HG03095 (cell line): ENCODE measurements at regions not wholly inside any gene's neighbourhood (a gene's known extent, or its start where the extent isn't known, plus 50 kb on each side); places are given as distances from the start of the nearest gene placed in this dataset.
"Not testable (repeated sequence)": the region's sequence is repeated elsewhere in the genome, so short reads cannot be mapped to it uniquely, and the experiment has no call there.

Experiments
- ATAC-seq: cut with Tn5 transposase; IDR thresholded peaks from one replicate; pipeline ENCODE4 v1.9.1; 2021; ENCODE audit warnings: moderate library complexity; ENCODE audit not compliant: unreplicated experiment

DNA sequence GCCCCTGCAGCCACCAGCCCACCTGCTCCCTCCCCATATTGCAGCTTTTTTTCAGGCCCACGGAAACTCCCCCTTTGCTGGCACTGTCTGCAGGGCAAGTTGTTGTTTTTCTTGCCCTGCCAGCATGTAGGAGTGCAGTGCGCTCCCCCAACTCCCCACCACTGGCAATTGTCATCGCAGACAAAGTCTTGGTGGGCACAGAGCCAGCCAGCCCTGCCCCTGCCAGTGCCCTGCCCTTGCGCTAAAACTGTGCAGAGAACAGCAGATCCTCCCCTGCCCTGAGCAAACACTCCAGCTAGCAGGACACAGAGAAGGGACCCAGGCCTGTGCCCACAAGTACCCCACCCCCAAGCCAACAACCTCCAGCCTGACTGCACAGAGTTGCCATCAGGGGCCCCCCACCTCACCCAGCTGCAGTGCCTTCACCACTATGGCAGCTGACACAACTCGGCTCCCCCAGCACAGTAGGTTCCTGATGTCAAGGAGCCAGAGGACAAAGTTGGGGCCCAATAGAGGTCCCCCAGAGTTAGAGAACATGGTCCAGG is 158.1 kb upstream of the ARHGAP42 start:
- ATAC-seq, result no peak

DNA sequence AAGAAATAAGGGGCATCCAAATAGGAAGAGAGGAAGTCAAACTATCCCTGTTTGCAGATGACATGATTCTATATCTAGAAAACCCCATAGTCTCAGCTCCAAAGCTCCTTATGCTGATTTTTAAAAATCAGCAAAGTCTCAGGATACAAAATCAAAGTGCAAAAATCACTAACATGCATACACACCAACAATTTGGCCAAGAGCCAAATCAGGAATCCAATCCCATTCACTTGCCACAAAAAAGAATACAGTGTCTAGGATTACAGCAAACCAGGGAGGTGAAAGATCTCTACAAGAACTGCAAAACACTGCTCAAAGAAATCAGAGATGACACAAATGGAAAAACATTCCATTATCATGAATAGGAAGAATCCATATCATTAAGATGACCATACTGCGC is 155.8 kb upstream of the ARHGAP42 start:
- ATAC-seq, result not testable (repeated sequence)

DNA sequence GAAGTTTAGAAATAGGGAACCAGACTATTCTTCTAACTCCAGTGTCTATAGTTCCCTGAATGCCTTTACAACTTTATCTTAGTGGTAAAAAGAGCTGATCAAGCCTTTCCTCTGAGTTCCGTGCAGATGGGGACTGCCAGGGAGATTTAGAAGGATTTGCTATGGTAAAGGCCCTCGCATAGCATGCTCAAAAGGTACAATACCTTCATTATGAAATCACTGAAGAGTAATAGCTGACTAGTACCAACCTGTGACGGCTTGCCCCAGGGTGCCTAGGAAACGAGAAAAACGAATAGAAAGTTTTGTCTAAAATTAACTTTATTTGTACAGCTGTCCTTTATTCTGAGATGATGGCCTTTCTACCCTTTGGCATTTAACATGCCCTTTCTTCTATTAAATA is 150.1 kb upstream of the ARHGAP42 start:
- ATAC-seq, result no peak

- ATAC-seq, result no peak
These were observed 143.7 kb upstream of the ARHGAP42 start for GRCh38 chr11:100543386-100543785.

DNA sequence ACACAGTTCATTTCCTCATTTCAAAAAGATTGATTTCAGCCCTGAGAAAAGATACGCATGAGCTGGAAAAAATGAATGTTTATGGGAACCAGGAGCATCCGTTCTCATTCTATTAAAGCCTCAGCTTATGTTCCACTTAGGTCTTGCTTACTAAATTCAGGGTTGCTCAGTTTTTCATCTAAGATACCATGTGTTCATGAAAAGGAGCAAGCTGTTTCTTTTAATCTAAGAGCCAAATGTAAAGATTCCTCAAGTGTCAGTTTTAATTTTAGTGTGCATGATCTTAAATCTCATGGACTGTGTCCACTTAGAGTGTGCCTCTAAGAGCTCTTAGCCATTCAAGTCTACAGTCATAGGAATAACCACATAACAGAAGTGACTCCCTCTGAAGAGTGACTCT is 141.5 kb upstream of the ARHGAP42 start:
- no peak for ATAC-seq

- no peak for ATAC-seq
These were observed 141.1 kb upstream of the ARHGAP42 start for GRCh38 chr11:100545970-100546369.

DNA sequence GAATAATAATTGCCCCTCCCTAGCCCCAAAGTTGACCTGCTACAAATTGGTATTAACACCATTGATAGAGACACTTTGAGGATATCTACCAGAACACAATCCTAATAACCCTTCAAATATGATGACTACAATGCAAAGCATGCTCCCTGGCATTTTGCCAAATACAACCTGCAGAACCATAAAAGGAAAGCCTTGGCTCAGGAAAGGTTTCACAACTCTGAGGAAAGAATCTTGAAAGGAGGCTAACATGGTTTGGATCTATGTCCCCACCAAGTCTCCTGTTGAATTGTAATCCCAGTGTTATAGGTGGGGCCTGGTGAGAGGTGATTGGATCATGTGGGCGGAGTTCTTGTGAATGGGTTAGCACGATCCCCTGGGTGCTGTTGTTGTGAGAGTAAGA is 140.4 kb upstream of the ARHGAP42 start:
- no peak for ATAC-seq

DNA sequence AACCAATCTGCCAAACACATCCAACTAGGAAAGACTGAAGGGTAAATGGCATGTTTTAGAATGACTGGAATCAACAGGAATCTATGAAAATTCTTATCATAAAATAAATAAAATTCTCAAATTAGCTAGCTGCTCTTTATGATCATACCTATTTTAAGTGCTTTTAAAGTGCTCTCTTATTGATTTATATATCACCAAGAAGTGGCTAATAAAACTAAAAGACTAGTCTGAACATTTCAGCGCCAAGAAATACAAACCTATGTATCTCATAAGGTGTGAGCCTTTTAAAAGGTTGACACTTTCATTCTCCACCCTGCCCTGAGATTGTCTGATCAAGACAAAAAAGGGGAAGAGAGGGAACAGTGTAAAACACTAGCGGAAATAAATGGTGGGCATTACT is 136.8 kb upstream of the ARHGAP42 start:
- no peak for ATAC-seq

DNA sequence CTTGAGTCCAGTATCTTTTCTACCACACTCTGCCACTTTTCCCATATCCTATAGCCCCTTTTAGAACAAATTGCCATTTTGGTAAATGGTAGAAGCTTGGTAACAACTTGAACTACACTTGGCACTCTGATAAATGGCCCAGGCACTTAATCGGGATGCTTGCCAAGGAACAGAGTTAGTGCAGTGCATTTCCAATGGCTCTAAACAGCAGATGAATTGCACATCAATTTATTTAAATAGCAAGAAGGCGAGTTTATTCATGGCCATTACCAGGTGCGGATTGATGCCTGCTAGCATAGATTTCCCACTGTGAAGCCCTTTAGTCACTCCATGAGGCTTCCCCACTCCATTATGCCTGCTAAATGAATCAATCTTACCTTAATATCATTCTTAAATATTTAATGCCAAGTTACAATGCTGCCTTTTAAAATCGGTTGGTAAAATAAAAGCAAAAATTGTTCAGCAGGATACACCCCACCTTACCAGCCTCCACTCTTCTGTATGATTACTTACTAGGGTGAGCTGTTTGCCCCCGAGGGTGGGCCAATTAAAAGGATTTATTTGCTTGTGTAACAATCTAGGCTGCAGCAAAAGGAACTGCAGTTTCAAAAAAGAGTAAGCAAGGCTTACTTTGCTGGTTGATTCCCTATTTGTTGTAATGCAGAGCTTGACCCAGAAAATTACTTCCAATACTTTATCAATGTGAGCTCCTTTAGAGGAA is 136.0 kb upstream of the ARHGAP42 start:
- no peak for ATAC-seq

DNA sequence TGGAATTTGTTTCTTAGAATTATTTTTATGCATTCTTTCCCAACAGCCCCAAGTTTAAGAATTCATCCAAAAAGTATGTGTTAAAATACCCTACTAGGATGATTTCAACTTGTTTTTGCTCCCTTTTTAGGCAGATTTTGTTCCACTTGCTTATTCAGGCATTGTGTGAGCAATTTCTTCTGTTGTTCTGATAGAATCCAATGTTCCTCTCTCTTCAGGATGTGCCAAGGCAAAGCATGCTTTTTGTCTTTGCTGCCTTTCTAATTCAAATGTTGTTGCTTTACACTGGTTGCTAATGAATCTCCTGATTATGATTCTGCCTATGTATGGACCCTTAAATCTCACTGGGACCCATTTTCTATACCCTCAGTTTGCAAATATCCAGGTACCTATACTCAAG is 131.2 kb upstream of the ARHGAP42 start:
- ATAC-seq, result no peak

DNA sequence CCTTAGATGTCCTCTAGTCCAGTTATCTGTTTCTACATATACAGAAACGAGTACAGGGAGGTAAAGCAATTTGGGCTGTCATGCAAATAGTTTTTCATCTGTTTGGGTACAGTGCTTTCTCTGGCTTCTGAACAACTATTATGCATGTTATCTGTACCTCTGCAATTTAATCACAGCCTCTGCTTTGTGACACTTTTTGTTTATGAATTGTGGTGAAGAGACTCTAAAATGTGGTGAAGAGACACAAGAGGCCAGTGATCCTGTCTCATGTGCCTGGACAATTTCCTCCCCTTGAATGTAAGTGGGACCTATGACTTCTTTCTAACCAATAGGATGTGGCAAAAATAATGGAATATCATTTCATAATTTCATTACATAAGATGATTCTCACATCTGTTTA is 130.3 kb upstream of the ARHGAP42 start:
- ATAC-seq, result no peak

GRCh38 chr11:100557830-100558611 is 129.1 kb upstream of the ARHGAP42 start:
- ATAC-seq, result no peak

- ATAC-seq, result no peak
These were observed 126.5 kb upstream of the ARHGAP42 start for GRCh38 chr11:100560606-100561005.

- ATAC-seq, result no peak
These were observed 125.8 kb upstream of the ARHGAP42 start for GRCh38 chr11:100561323-100561722.

DNA sequence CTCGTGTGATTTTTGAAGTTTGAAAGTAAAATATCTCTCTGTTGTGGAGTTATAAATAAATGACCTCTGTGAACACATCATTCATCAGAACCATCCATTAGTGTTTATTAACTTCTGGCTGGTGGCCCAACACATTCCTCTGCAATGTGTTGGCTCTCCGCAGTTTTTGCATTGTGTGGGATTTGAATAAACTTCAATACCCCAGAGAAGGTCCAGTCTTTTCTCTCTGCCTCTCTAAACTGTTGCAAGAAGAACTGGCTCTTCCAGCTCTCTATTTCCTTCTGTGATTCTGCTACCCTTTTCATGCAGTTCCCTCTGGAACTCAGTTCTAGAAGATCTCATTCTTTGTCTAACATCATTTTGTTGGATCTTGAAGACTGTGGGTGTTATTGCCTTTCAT is 125.0 kb upstream of the ARHGAP42 start:
- no peak for ATAC-seq

- no peak for ATAC-seq
These were observed 123.4 kb upstream of the ARHGAP42 start for GRCh38 chr11:100563541-100564280.

DNA sequence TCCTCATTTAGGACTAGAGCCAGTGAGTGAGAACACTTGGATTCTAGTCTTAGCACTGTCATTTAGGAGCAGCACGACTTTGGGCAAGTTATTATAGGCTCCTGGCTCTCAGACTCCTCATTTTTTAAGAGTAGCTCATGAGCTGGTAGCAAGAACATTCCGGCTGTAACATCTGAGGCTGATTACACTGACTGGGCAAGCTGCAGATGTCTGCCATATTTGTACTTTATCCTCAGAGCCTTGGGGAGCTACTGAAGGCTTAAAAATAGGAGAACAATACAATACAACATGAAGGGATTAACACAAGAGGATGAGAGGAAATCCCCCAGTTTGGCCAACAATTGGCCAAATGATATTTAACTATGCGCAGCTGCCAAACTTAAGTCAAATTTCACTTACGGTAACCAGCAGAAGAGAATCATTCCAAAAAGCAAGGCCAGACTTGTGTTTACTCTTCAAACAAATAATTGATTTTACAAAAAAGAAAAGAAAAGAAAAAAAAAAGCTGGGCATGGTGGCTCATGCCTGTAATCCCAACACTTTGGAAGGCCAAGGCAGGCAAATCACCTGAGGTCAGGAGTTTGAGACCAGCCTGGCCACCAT is 113.1 kb upstream of the ARHGAP42 start:
- no peak for ATAC-seq

- ATAC-seq, result no peak
These were observed 112.0 kb upstream of the ARHGAP42 start for GRCh38 chr11:100574894-100575769.

DNA sequence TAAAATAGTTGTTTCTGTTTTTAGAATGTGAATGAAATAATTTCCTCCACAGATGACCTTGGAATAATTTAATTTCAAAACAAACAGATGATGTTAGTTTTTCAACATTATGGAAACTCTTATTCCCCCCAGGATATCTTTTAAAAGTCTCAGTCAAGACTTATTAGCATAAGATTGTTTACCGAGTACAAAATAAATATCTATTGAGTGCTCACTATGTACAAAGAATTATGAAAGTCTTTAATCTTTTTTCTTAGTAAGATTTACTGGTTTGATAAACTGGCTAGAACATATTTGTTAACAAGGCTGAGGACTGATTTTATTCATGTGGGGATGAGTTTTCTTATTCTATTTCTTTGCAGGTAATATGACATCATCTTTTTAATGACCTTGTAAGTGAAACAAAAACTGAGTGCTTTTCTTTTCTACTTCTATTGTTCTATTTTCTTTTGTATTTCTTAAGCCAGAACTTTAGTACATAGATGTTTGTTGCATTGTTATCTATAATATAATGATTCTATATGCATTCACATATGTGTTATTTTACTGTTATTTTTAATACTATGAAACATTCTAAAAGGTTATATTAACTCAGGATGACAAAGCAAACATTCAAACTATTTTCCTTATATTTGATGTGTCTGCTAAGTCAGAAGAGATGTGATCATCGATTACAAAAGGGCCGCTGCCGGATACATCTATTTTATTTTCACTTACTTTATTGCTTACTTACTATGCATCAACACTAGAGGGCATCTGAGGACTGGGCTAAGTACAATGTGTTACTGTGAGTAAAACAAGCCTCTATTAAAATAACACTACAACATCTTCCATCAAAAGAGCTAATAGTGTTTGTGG is 111.0 kb upstream of the ARHGAP42 start:
- ATAC-seq, result peak; percentile 65
